K562 (cell line): ENCODE measurements at regions not wholly inside any gene's neighbourhood (a gene's known extent, or its start where the extent isn't known, plus 50 kb on each side); places are given as distances from the start of the nearest gene placed in this dataset.
"Not testable (repeated sequence)": the region's sequence is repeated elsewhere in the genome, so short reads cannot be mapped to it uniquely, and the experiment has no call there.

ENCODE experiments used
- ATAC-seq: fragments of 200-7000 bp; cut with Tn5 transposase; 3 replicates; pipeline ENCODE4 v1.9.1; 2020; ENCODE audit warnings: moderate library complexity
- BruUV-seq: library from RNA; stranded (reverse); fragments of 400-500 nt; replicated peaks from 2 replicates; lab custom pipeline; 2021; lab: Mats Ljungman, UMichigan
- CTCF ChIA-PET: fragments of 300-600 bp; formaldehyde crosslinking; extraction: SDS; loops from one replicate; lab custom pipeline; 2021; ENCODE audit warnings: low intra/inter-chr PET ratio; lab: Yijun Ruan, JAX
- POLR2A ChIA-PET: fragments of 300-600, 350-650 bp; sonication (Branson Sonifier 250); formaldehyde crosslinking; extraction: SDS; loops from one replicate; lab custom pipeline; 2021; ENCODE audit warnings: antibody characterized with exemption, inconsistent platforms; lab: Yijun Ruan, JAX
- DNase-seq, 4 experiments: peaks; one replicate each; pipeline versions ENCODE4 v3.0.0 to v3.0.0-alpha.2; 2011 to 2018; ENCODE audit warnings: low spot score in 3 of 4, mixed read lengths in 3 of 4; ENCODE audit errors: extremely low read depth in 1 of 4
- FAIRE-seq: peaks from 2 replicates; lab custom pipeline; 2011; peaks lifted over from hg19 to GRCh38; lab: Jason Lieb, UNC
- H2AFZ ChIP-seq: 2 replicates; pipeline ENCODE4 v1.6.0; 2011; ENCODE audit warnings: low read depth, low read length, control low read depth, inconsistent platforms
- H3K27ac ChIP-seq: fragments of 200-600 bp; 3 replicates; pipeline ENCODE4 v1.8.0; 2011; ENCODE audit warnings: low read depth, mild to moderate bottlenecking, control low read depth, inconsistent platforms, low read length, moderate library complexity, mixed read lengths; ENCODE audit errors: extremely low read depth
- H3K27me3 ChIP-seq, 2 experiments: fragments of 300-600 bp in 1 of 2; 2 replicates in 1 of 2; 3 replicates in 1 of 2; pipeline versions ENCODE4 v1.6.0 to v1.8.0; 2011; ENCODE audit warnings: inconsistent platforms in 2 of 2, low read length in 2 of 2, mild to moderate bottlenecking in 1 of 2, mixed read lengths in 1 of 2, moderate library complexity in 1 of 2; ENCODE audit not compliant: control insufficient read depth in 2 of 2, insufficient read depth in 2 of 2
- H3K36me3 ChIP-seq: fragments of 300-600 bp; 3 replicates; pipeline ENCODE4 v1.8.0; 2011; ENCODE audit warnings: mild to moderate bottlenecking, low read length, inconsistent platforms; ENCODE audit not compliant: control insufficient read depth, insufficient read depth
- H3K4me1 ChIP-seq, 2 experiments: fragments of 200-600 bp in 1 of 2; replicated peaks in 1 of 2; 2 replicates in 1 of 2; 3 replicates in 1 of 2; pipeline versions ENCODE4 v1.5.1 to v1.8.0; 2011; ENCODE audit warnings: inconsistent platforms in 2 of 2, low read length in 2 of 2, mild to moderate bottlenecking in 1 of 2, mixed read lengths in 1 of 2, moderate library complexity in 1 of 2; ENCODE audit not compliant: control insufficient read depth in 2 of 2, insufficient read depth in 2 of 2
- H3K4me2 ChIP-seq: 2 replicates; pipeline ENCODE4 v1.6.1; 2011; ENCODE audit warnings: low read length, control low read depth, inconsistent platforms, mixed read lengths; ENCODE audit not compliant: insufficient read depth
- H3K4me3 ChIP-seq: fragments of 200-600 bp; sonication (generic), shearing (Covaris generic); 2 replicates; pipeline ENCODE4 v1.5.1; 2016; ENCODE audit warnings: control low read depth, inconsistent platforms
- H3K79me2 ChIP-seq: fragments of 200-600 bp; 3 replicates; pipeline ENCODE4 v1.8.0; 2011; ENCODE audit warnings: low read length, inconsistent platforms; ENCODE audit not compliant: control insufficient read depth, insufficient read depth
- H3K9ac ChIP-seq, 2 experiments: 2 replicates each; pipeline versions ENCODE4 v1.6.0 to v1.6.1; 2011; ENCODE audit warnings: low read depth in 2 of 2, low read length in 2 of 2, control low read depth in 1 of 2, inconsistent platforms in 1 of 2, mild to moderate bottlenecking in 1 of 2, mixed read lengths in 1 of 2; ENCODE audit not compliant: insufficient read depth in 1 of 2
- H3K9me1 ChIP-seq: one replicate; pipeline ENCODE4 v1.6.0; 2011; ENCODE audit warnings: inconsistent platforms, mild to moderate bottlenecking, low read length, moderate library complexity; ENCODE audit not compliant: control insufficient read depth, insufficient read depth
- H3K9me3 ChIP-seq: replicated peaks from 2 replicates; pipeline ENCODE4 v1.5.1; 2011; ENCODE audit warnings: low read depth, low read length, inconsistent platforms; ENCODE audit not compliant: control insufficient read depth, insufficient read depth
- H4K20me1 ChIP-seq: replicated peaks from 2 replicates; pipeline ENCODE4 v1.6.1; 2011; ENCODE audit warnings: low read length, inconsistent platforms, mixed read lengths; ENCODE audit not compliant: control insufficient read depth, insufficient read depth
- CHD2 ChIP-seq: IDR thresholded peaks from 2 replicates; pipeline ENCODE4 v1.6.1; 2011; ENCODE audit warnings: low read depth, low read length
- FIP1L1 ChIP-seq: fragments of 200-400 bp; formaldehyde crosslinking; IDR thresholded peaks from 2 replicates; pipeline ENCODE4 v1.6.1; 2018; ENCODE audit warnings: mild to moderate bottlenecking, low read depth, low read length; ENCODE audit not compliant: poor library complexity, severe bottlenecking
- HSF4 ChIP-seq: fragments of 250-450 bp; sonication (Bioruptor Pico); IDR thresholded peaks from 2 replicates; pipeline ENCODE4 v2.1.2; 2022; ENCODE audit warnings: mild to moderate bottlenecking, moderate library complexity, borderline replicate concordance
- MEF2D ChIP-seq: conservative IDR thresholded peaks from 2 replicates; pipeline ENCODE4 v1.6.1; 2016; ENCODE audit warnings: low read depth, missing genetic modification characterization, missing compliant biosample characterization
- NFIC ChIP-seq: fragments of 450-650 bp; IDR thresholded peaks from 2 replicates; pipeline ENCODE4 v1.6.1; 2017; ENCODE audit warnings: mild to moderate bottlenecking, inconsistent platforms
- ZBTB8A ChIP-seq: fragments of 450-650 bp; IDR thresholded peaks from 2 replicates; pipeline ENCODE4 v1.6.1; 2018; ENCODE audit warnings: mild to moderate bottlenecking, moderate library complexity; ENCODE audit not compliant: partially characterized antibody
- WGBS: fragments of 100-300 bp; shearing (Covaris generic); methylation state at CpG from one replicate; pipeline ENCODE4 v1.1.6; 2016; ENCODE audit warnings: low coverage, mixed read lengths; ENCODE audit not compliant: insufficient coverage; ENCODE audit errors: missing lambda C conversion rate; 5-methylcytosine and 5-hydroxymethylcytosine counted together
- in situ Hi-C: fragments of 300-500 bp; cut with MboI; formaldehyde crosslinking; loops from 4 replicates; pipeline ENCODE4 v1.15.0; 2018; ENCODE audit warnings: inconsistent platforms, mixed read lengths
- intact Hi-C: fragments of 100-400 bp; cut with micrococcal nuclease; formaldehyde crosslinking; loops from 2 replicates; pipeline ENCODE4 v1.14.2; 2022

- no peak for DNase-seq
- BruUV-seq: no TSS peak
- H3K4me3 ChIP-seq: no peak overlapping the region
- TF ChIP-seq HSF4 (CRISPR knock-in tag): no peak
- TF ChIP-seq NFIC: no peak
- no peak for TF ChIP-seq MEF2D
- TF ChIP-seq FIP1L1: no peak
- TF ChIP-seq ZBTB8A: no peak
- TF ChIP-seq, all 486 proteins: peak for 0
- ATAC-seq: no peak
- H3K4me2 ChIP-seq: no peak overlapping the region
- H3K9me3 ChIP-seq: no peaks in the 10 kb centered on the region
- no peaks in the 10 kb centered on the region for H3K79me2 ChIP-seq
- intact Hi-C loops: loop anchor here (10.0 kb wide), 2 partner anchors 293 to 803 kb away; no protein-coding TSS in a partner anchor
- ChIA-PET CTCF (interaction anchor here (0.9 kb wide), 1 partner anchor 284 kb away, joined by 5 read pairs; no protein-coding TSS in a partner anchor), POLR2A (no interaction called here)
- no peaks in the 10 kb centered on the region for H3K9me1 ChIP-seq
- H4K20me1 ChIP-seq: no peaks in the 10 kb centered on the region
- WGBS: 4% methylated on average over 5 of the region's 5 CpGs
- H3K36me3 ChIP-seq: no peaks in the 10 kb centered on the region
- no peaks in the 10 kb centered on the region for H3K4me1 ChIP-seq
- no peak overlapping the region for H3K27ac ChIP-seq
- H2AFZ ChIP-seq: no peak overlapping the region
- FAIRE-seq: no peak
- in situ Hi-C loops: loop anchor here (10.0 kb wide), 1 partner anchor 627 kb away; no protein-coding TSS in a partner anchor
- H3K9ac ChIP-seq: no peak overlapping the region
- H3K27me3 ChIP-seq: peaks cover 0 to 5% of the 10 kb centered on the region in 2 experiments; a peak in 1 of 5 replicates
Measured at GRCh38 chr10:27372095-27372494, 131.5 kb upstream of the ACBD5 start.

- ChIA-PET POLR2A (interaction anchor here (0.5 to 0.7 kb wide), 3 partner anchors 8 to 1178 kb away, joined by 3 to 4 read pairs (median 3); no protein-coding TSS in a partner anchor), CTCF (interaction anchor here (0.7 to 0.9 kb wide), 2 partner anchors 285 to 870 kb away, joined by 3 to 5 read pairs; no protein-coding TSS in a partner anchor)
- DNase-seq, H3K36me3 ChIP-seq, H3K27me3 ChIP-seq, FAIRE-seq, H3K4me1 ChIP-seq, H3K9me3 ChIP-seq, H3K79me2 ChIP-seq, H4K20me1 ChIP-seq, H3K4me3 ChIP-seq, ATAC-seq, H3K9ac ChIP-seq, H3K27ac ChIP-seq, H3K4me2 ChIP-seq, H3K9me1 ChIP-seq, BruUV-seq: not testable (repeated sequence)
- peak; percentile 77 for TF ChIP-seq CHD2
- 11% methylated on average over 5 of the region's 5 CpGs for WGBS
- in situ Hi-C loops (loop anchor here (10.0 kb wide), 1 partner anchor 627 kb away; no protein-coding TSS in a partner anchor), intact Hi-C loops (loop anchor here (10.0 kb wide), 2 partner anchors 293 to 803 kb away; no protein-coding TSS in a partner anchor)
- H2AFZ ChIP-seq: peak overlapping the region; percentile 66
Measured at GRCh38 chr10:27371375-27371774, 130.8 kb upstream of the ACBD5 start.
